Kidney epithelial cell (primary cell): ENCODE measurements at regions not wholly inside any gene's neighbourhood (a gene's known extent, or its start where the extent isn't known, plus 50 kb on each side); places are given as distances from the start of the nearest gene placed in this dataset.

Experiments used
- DNase-seq: peaks from one replicate; pipeline ENCODE4 v3.0.0-alpha.2; 2010; ENCODE audit warnings: low read depth
- H3K27me3 ChIP-seq: 2 replicates; pipeline ENCODE4 v1.6.0; 2011; ENCODE audit warnings: low read length; ENCODE audit not compliant: control insufficient read depth, insufficient read depth
- H3K36me3 ChIP-seq: 2 replicates; pipeline ENCODE4 v1.5.1; 2011; ENCODE audit warnings: low read length; ENCODE audit not compliant: control insufficient read depth, insufficient read depth
- H3K4me3 ChIP-seq: 2 replicates; pipeline ENCODE4 v1.5.1; 2011; ENCODE audit warnings: low read depth, mild to moderate bottlenecking, control low read depth, low read length
- TF ChIP-seq, protein P1 (sequence below): IDR thresholded peaks from 2 replicates; pipeline ENCODE4 v1.5.1; 2011; ENCODE audit warnings: mild to moderate bottlenecking, moderate library complexity, low read length, control low read depth, inconsistent platforms; ENCODE audit not compliant: insufficient read depth, poor library complexity, severe bottlenecking

DNA sequence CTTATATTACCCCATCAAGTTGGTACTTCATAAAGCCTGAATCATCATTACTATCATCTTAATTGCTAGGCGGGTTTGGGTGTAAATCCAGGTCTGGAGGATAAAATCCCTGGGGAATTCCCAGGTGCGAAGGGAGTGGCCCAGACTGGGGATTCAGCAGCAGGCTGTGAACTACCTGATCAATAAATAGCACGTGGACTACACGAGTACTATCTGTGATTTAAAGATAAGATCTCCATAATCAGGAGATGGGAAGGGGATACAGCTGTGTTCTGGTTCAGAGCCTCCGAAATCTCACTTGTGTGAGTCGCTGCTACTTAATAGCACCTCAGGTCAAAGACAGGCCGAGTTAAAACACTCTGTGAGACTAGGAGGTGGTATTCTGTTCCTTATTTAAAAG is 512.6 kb upstream of the ZFHX3 start:
- Histone ChIP-seq H3K4me3 (no peak overlapping the region), H3K36me3 (no peaks in the 10 kb centered on the region), H3K27me3 (no peaks in the 10 kb centered on the region)
- DNase-seq: no peak
- TF ChIP-seq, protein P1, sequence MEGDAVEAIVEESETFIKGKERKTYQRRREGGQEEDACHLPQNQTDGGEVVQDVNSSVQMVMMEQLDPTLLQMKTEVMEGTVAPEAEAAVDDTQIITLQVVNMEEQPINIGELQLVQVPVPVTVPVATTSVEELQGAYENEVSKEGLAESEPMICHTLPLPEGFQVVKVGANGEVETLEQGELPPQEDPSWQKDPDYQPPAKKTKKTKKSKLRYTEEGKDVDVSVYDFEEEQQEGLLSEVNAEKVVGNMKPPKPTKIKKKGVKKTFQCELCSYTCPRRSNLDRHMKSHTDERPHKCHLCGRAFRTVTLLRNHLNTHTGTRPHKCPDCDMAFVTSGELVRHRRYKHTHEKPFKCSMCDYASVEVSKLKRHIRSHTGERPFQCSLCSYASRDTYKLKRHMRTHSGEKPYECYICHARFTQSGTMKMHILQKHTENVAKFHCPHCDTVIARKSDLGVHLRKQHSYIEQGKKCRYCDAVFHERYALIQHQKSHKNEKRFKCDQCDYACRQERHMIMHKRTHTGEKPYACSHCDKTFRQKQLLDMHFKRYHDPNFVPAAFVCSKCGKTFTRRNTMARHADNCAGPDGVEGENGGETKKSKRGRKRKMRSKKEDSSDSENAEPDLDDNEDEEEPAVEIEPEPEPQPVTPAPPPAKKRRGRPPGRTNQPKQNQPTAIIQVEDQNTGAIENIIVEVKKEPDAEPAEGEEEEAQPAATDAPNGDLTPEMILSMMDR: no peak

DNA sequence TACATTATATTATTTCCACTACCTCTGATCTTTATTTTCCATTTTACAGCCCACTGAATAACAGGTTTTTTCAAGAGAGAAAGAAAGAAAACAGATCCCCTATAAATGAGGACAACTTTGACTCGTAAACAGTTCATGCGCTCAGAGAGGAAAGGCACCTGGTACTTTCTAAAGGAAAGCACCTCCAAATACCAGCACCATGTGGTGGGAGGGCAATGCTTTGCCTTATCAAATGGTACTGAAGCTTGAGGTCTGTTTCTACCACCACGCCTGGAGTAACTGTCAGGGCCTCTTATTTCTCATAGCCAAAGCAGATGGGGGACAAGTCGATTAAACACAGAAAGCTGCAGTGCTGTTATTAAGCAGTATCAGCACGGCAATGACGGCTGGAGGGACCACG is 510.3 kb upstream of the ZFHX3 start:
- Histone ChIP-seq H3K36me3 (no peaks in the 10 kb centered on the region), H3K27me3 (no peaks in the 10 kb centered on the region), H3K4me3 (no peak overlapping the region)
- no peak for DNase-seq
- TF ChIP-seq, protein P1: no peak

DNA sequence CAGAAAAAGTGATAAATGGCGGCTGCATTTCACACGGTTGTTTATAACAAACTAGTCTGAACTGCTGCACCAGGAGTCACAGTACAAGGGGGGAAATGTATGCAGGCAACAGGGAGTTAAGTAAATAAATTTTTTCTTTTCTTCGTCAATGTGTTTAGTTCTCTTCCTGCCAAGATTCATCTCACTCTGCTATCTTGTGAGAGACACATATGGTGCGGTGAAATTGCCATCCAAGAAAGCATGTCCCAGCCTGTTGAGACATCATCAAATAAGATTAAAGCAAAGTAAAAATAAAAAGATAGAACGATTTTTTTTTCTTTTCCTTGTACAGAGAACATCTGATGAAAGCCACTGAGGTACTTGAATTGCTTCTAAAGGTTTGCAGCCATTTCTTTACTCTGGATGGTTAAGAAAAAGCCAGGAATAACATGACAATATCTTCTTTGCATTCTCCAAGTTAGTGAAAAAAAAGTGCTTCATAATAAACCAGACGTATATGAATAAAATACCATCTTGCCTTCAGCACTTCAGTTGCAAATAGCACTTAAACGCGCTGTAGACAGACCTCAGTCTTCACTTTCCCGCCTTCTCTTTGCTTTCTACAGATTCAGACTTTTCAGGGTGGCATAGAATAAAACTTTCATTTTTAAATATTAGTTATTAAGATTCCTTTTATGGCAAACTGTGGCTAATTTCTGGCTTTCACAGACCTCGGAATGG is 506.2 kb upstream of the ZFHX3 start:
- no peaks in the 10 kb centered on the region for H3K27me3 ChIP-seq
- H3K36me3 ChIP-seq: no peaks in the 10 kb centered on the region
- TF ChIP-seq, protein P1: no peak
- H3K4me3 ChIP-seq: no peak overlapping the region
- DNase-seq: no peak

DNA sequence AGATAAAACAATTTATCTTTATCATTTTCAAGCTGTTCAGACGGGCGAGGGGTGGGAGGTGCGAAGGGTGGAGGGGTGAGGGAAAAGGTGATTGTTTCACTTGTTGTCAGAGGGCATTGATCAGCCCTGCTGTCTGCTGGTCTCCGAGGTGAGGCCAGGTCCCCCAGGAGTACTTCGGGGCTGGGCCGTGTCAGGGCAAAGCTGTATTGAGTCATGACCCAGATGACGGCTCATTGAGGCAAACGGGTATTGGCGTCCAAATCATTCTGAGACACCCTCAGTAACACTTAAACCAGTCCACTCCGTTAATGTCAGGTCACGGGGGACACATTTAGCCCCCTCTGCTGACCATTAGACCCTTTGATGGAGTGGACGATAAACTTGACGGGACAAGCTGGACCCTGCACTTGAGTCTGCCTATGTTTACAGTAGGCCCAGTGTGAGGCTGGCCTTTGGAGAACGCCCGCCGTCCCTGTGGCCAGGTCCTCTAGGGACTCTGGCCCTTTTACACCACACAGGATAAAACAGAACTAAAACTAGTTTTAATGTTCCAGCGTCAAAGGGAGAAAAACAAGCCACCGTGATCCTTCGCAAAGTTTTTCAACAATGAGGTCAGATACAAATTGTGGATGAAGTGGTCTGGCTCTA is 502.2 kb upstream of the ZFHX3 start:
- Histone ChIP-seq H3K36me3 (no peaks in the 10 kb centered on the region), H3K4me3 (no peak overlapping the region), H3K27me3 (peaks cover 5% of the 10 kb centered on the region)
- TF ChIP-seq, protein P1: no peak
- DNase-seq: no peak

DNA sequence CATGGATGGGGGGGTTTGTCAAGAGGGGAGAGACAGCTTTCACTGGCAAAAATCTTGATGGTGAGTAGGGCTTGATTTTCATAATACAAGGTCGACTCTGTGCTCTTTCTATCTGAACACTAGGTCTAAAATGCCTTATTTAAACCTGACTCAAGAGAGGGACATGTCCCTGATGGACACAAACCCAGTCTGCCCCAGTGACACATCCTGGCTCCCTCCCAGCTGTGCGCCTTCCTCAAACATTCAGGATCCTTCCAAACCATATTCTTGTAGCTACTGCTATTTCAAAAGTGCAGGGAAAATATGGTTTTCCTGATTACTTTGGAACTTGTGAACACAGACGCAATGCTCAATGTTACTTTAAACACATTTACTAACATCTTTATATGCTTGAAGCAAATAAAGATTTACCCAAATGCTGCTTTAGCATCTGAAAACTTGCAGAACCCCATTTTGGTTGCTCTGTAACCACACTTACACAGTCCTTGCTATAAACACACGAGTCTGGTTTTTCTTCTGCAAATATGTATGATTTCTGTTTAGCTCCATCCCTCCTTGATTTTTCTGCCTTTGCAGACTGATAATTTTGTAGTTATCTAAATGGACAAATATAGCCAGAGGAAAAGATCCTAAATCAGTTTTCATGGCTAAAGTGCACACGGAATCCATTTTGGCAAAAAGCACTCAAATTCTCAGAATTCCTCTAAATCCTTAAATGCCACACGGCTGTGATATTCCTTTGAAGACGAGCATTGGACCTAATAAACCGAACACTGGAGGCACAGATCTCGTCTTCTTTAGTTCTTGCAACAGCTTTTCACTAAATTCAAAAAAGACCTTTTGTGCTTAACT is 499.9 kb upstream of the ZFHX3 start:
- TF ChIP-seq, protein P1: no peak
- Histone ChIP-seq H3K27me3 (peaks cover 12% of the 10 kb centered on the region), H3K4me3 (no peak overlapping the region), H3K36me3 (no peaks in the 10 kb centered on the region)
- no peak for DNase-seq
